Tibial artery (tissue), 4 donors: ENCODE measurements at regions not wholly inside any gene's neighbourhood (a gene's known extent, or its start where the extent isn't known, plus 50 kb on each side); places are given as distances from the start of the nearest gene placed in this dataset.

Source experiments
- DNase-seq, 2 donors: peaks; one replicate each; pipeline ENCODE4 v3.0.0-alpha.2; 2019
- H3K27ac ChIP-seq, 2 donors: fragments of 200-600 bp; sonication (generic) in 1 of 2; 1 replicate in 1 of 2; 2 replicates in 1 of 2; pipeline ENCODE4 v1.5.1; 2018 to 2019; ENCODE audit warnings: mild to moderate bottlenecking in 1 of 2
- H3K27me3 ChIP-seq, 2 donors: fragments of 200-600 bp; sonication (generic) in 1 of 2; one replicate each; pipeline versions ENCODE4 v1.5.1 to v1.6.0; 2016 to 2019
- H3K36me3 ChIP-seq, 3 donors: fragments of 200-600 bp; sonication (generic) in 2 of 3; one replicate each; pipeline ENCODE4 v1.5.1; 2016 to 2019; ENCODE audit warnings: mild to moderate bottlenecking in 2 of 3
- H3K4me1 ChIP-seq, 4 donors: fragments of 200-600 bp; sonication (generic) in 2 of 4; 1 replicate in 3 of 4; 2 replicates in 1 of 4; pipeline ENCODE4 v1.5.1; 2016 to 2019
- H3K4me3 ChIP-seq, 2 donors: fragments of 200-600 bp; sonication (generic) in 1 of 2; 1 replicate in 1 of 2; 2 replicates in 1 of 2; pipeline ENCODE4 v1.5.1; 2018 to 2019; ENCODE audit warnings: mild to moderate bottlenecking in 2 of 2
- H3K9me3 ChIP-seq, 3 donors: fragments of 200-600 bp; sonication (generic) in 1 of 3; one replicate each; pipeline ENCODE4 v1.5.1; 2016 to 2019
- CTCF ChIP-seq, 2 experiments: fragments of 200-600 bp in 1 of 2; fragments of 450-650 bp in 1 of 2; IDR thresholded peaks; one replicate each; pipeline ENCODE4 v1.5.1; 2017 to 2019; ENCODE audit warnings: antibody characterized with exemption in 2 of 2, mild to moderate bottlenecking in 1 of 2, moderate library complexity in 1 of 2
- intact Hi-C: fragments of 100-400 bp; cut with DNase I; formaldehyde crosslinking; loops from one replicate; pipeline ENCODE4 v1.15.0; 2023; ENCODE audit warnings: low total_unique reads

GRCh38 chr4:56742080-56742871, 61.2 kb upstream of the HOPX start:
- no peaks in the 10 kb centered on the region for H3K9me3 ChIP-seq
- no peak overlapping the region for H3K4me3 ChIP-seq
- H3K27ac ChIP-seq = no peak overlapping the region
- no peaks in the 10 kb centered on the region for H3K36me3 ChIP-seq
- no peaks in the 10 kb centered on the region for H3K4me1 ChIP-seq
- intact Hi-C loops = no loop called here
- no peaks in the 10 kb centered on the region for H3K27me3 ChIP-seq
- TF ChIP-seq CTCF (IDR thresholded peaks at IDR 0.05) = no peak
- DNase-seq = no peak

GRCh38 chr4:56741595-56741994, 60.5 kb upstream of the HOPX start:
- H3K36me3 ChIP-seq = no peaks in the 10 kb centered on the region
- no peak for TF ChIP-seq CTCF (IDR thresholded peaks at IDR 0.05)
- H3K27me3 ChIP-seq = no peaks in the 10 kb centered on the region
- H3K27ac ChIP-seq = no peak overlapping the region
- DNase-seq = no peak
- H3K4me3 ChIP-seq = no peak overlapping the region
- no peaks in the 10 kb centered on the region for H3K9me3 ChIP-seq
- H3K4me1 ChIP-seq = no peaks in the 10 kb centered on the region
- intact Hi-C loops = no loop called here

GRCh38 chr4:56739066-56739777, 58.1 kb upstream of the HOPX start:
- no peaks in the 10 kb centered on the region for H3K27me3 ChIP-seq
- no peak overlapping the region for H3K27ac ChIP-seq
- DNase-seq = no peak
- H3K4me1 ChIP-seq = no peaks in the 10 kb centered on the region
- no peak for TF ChIP-seq CTCF (IDR thresholded peaks at IDR 0.05)
- no peaks in the 10 kb centered on the region for H3K9me3 ChIP-seq
- H3K4me3 ChIP-seq = no peak overlapping the region
- intact Hi-C loops = no loop called here
- H3K36me3 ChIP-seq = no peaks in the 10 kb centered on the region

GRCh38 chr4:56737666-56738065, 56.6 kb upstream of the HOPX start:
- Histone ChIP-seq H3K27me3 (no peaks in the 10 kb centered on the region), H3K9me3 (no peaks in the 10 kb centered on the region), H3K27ac (no peak overlapping the region), H3K4me1 (no peaks in the 10 kb centered on the region), H3K4me3 (no peak overlapping the region), H3K36me3 (no peaks in the 10 kb centered on the region)
- no peak for DNase-seq
- no peak for TF ChIP-seq CTCF (IDR thresholded peaks at IDR 0.05)
- intact Hi-C loops = no loop called here

- no peak overlapping the region for H3K27ac ChIP-seq
- H3K36me3 ChIP-seq = no peaks in the 10 kb centered on the region
- no peak for DNase-seq
- peaks cover 0 to 2% (median 0%) of the 10 kb centered on the region in 4 donors for H3K4me1 ChIP-seq
- intact Hi-C loops = no loop called here
- no peak overlapping the region for H3K4me3 ChIP-seq
- no peaks in the 10 kb centered on the region for H3K27me3 ChIP-seq
- no peaks in the 10 kb centered on the region for H3K9me3 ChIP-seq
- no peak for TF ChIP-seq CTCF (IDR thresholded peaks at IDR 0.05)
Observed at GRCh38 chr4:56733352-56733751, 52.3 kb upstream of the HOPX start.
